HG03432 (cell line): ENCODE measurements at regions not wholly inside any gene's neighbourhood (a gene's known extent, or its start where the extent isn't known, plus 50 kb on each side); places are given as distances from the start of the nearest gene placed in this dataset.
A peak's percentile ranks its signal among the peaks of the same experiment; 100 is the strongest.

ENCODE experiments used
- ATAC-seq: cut with Tn5 transposase; IDR thresholded peaks from one replicate; pipeline ENCODE4 v1.9.1; 2021; ENCODE audit warnings: mild to moderate bottlenecking, moderate library complexity; ENCODE audit not compliant: unreplicated experiment

DNA sequence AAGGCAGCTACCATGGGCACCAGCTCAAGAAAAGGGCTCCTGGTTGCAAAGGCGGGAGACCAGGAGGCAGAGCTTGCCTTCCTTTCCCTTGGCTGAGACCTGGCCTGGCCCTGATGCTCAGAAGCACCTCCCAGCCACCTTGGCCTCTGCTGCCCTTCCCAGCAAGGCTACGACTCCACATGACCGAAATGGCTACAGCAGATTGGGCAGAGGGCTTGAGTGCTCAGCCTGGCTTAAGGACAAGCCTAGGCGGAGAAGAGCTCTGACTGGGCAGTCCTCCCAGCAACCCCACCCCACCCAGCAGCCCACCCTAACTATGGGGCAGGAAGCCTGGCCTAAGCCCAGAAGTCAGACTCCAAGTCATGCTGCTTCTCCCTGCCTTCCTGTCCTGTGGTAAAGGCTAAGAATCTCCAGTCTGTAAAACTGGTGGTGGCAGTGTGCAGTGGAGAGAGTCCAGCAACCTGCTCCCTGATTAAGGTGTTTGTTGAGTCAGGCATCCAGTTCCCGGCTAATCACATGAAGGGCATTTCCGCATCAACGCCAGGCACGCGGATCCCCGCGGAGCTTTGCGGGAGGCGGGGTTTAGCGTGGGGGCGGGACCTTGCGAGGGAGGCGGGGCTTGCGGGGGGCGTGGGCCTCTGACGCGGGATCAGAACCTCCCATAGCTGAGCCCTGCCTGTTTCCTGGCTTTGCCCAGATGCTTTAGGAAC is 256.0 kb downstream of the BCL11A start:
- no peak for ATAC-seq

DNA sequence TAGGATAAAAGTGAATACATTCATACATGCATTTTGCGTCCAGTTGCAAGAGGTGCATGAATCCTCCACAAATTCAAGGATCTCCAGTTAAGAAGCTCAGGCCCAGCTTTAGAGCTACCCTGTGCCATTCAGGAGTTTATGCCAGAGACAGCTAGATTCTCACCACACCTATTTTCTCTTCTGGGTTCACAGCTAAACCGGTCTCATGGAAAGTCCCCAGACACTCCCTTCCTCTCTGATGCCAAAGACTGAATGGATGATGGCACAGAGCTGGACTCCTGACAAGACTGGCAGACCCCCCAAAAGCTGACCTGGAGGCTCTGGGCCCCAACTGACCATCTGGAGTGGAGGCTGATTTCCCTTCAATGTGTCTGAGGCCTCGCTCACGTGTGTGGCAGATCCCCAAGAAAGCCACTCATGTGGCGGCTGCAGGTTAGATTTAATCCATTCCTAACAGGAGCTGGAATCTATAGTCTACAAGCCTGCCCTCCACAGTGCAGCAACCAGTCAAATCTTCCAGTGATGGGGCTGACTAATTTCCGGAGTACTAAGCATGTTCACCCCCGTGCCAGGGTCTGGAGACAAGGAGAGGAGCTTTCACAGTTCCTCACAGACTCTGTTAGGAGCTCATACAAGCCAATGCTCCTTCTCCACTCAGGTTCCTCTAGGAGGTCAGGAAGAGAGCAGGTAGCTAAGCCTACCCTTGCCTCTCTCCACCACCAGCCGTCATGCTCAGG is 257.1 kb downstream of the BCL11A start:
- no peak for ATAC-seq

DNA sequence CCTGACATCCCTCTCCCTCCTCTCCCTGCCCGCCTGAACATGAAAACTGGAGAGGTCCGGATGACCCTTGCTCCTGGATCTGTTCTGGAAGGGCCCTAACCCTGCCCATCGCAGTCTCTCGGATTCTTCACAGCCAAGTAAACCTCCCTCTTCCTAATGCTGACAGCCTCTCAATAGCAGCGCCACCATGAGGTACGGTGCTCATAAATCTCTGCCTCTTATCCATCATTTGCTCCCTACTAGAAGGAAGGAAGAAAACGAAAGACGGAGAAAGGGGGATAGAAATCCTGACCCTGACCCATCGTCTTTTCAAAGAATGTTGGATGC is 257.9 kb downstream of the BCL11A start:
- no peak for ATAC-seq

DNA sequence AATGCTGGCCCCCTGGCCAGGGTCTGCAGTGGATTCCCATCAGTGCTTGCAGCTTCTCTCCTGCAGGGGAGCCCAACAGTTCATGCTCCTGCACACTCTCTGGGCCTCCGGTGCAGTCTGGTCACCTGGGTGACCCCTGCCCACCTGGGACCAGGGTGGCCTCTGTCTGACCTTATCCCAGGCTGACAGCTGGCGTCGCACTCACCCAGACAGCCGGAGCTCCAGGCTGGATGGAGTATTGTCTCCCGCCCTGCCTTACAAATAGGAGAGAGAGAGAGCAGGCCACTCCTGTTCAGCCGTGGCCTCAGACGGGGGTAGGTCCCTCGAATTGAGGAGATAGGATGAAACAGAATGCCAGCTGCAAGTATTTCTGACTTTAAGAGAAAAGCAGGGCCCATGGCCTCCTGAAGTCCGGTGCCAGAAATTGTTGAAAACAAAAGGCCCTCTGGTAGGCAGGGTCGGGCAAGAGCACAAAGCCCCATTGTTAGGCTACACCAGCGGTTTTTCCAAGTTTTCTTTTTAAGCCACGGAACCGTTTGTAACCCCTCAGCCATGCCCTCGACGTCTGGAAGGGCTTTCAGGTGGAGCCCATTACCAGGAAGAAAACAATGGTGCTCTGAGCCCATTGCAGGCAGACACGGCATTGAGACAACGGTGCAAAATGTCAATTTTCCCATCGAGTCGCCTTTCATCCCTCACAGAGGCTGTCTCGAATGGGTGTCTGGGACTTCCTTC is 258.4 kb downstream of the BCL11A start:
- no peak for ATAC-seq

DNA sequence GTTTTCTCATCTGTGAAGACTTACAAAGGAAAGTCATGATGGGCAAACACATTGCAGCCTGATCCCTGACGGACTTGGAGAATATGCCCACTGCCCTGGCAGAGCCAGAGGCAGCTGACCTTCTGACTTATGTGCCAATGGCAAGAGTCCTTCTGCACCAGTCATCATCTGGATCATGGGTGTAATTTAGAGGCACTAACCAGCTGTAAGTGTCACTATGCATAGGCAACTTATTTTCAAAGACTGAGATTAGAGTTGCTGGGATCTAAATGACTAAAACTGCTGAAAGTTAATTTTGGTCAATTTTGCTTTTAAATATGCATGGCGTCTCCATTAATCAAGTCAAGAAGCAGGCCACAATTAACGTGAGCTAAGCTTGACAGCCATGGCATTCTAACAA is 261.2 kb downstream of the BCL11A start:
- no peak for ATAC-seq

DNA sequence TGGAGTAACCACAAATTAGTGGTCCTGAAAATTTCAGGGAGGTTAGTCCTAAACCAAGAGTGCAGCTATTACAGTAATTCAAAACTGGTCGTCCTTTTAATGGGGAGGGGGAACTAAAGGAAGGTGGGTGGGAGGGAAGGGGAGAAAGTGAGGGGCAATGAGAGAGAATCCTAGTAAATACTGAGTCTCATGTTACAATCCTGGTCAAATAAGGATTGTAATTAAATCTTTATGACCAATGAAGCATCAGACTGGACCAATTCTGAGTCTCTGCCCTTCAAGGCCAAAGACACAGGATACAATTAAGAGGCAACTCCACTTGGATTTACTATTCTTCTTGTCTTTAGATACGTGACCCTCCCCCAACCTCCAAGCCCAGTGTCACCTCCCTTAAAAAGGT is 262.9 kb downstream of the BCL11A start:
- no peak for ATAC-seq

DNA sequence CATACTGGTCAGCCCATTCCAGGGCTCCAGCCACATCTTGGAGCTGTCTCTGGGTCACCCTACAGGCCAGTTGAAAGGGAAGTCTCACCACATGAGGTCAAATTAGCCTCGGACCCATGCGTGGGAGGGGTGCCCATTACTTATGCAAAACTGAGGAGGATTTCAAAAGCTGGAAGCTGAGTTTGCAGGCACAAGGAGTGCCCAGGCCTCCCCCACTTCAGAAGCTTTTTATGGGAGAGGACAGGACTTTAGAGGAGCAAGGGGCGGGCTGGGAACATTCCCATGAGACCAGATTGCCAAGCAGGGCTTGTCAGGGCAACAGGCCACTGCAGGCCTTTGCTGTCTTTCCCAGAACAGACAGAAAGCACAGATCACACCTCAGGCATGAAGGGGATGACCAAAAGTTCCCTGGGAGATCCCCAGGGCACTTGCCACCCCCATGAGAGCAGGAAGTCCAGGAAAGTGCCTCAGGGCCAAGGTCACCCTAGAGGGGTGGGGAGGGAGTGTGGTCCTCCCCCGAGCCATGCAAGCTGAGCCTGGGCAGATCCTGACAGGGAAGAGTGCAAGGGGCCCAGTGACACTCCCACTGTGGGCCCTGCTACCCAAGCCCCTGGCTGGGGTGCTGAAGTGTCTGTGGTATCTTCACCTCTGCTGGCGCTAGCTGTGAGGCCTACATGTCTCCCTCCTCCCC is 267.7 kb downstream of the BCL11A start:
- peak; percentile 47 for ATAC-seq

DNA sequence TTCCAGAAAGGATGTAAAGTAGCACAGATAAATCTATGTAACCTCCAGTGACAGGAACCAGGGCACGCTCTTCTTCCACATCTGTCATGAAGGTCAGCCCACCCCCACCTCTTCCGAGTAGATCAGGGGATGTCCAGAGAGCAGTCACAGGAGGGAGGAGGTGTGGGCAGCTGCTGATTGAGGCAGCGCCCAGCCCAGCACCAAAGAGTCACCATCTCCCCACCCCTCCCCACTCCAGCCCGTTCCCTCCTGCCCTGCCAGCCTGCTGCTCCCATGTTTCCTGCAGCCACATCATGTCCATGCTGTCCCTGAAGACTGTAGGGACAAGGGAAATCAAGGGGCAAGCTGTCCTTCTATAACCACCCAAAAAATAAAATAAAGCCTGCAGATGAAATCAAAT is 269.8 kb downstream of the BCL11A start:
- no peak for ATAC-seq

DNA sequence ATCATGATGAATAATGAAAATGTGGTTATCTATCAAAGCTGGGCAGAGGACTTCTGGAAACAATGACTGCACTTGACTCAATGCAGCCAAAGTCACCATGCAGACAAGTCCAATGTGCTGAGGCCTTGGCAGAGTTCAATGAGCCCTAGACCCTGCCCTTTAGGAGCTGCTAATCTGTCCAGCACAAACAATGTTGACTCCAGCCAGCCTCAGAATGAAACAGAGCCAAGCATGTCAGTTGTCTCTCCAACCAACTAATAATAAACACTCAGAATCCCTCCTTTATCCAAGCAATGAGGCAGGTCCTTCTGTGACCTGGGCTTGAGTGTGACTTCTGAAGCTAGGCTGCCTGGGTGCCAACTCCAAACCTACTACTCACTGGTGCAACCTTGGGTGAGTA is 270.6 kb downstream of the BCL11A start:
- no peak for ATAC-seq

DNA sequence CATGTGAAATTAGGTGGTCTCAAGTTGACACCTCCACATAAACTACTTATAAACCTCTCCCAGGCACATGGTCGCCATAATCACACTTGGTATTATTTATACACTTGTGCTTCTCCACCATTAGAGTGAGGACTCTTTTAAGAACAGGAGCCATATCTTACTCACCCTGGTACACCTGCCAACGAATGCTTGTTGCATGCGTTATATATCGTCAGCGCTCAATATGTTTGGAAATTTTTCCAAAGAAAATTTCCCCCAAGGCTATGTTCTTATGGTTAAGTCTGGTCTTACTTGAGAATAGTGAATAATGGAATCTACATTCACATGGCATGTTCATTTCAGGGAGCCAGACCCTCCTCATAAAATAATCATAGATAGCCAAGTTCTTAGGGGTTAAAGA is 271.7 kb downstream of the BCL11A start:
- no peak for ATAC-seq

DNA sequence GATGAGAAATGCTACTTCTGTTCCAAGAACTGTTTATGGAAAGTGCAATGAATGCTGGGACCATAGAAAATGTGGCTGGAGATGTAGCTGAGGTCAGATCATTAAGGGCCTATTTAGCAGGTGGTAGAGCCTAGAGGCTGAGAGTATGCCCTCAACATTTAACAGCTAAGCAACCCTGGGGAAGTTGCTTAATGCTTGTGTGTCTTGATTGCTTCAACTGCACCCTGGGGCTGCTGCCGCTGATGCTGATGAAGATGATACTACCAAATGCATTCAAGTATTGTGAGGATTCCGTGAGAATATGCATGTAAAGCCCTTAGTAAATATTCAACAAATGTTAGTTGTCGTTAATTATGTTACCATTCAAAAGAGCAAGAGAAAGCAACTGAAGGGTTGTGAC is 273.2 kb downstream of the BCL11A start:
- no peak for ATAC-seq

DNA sequence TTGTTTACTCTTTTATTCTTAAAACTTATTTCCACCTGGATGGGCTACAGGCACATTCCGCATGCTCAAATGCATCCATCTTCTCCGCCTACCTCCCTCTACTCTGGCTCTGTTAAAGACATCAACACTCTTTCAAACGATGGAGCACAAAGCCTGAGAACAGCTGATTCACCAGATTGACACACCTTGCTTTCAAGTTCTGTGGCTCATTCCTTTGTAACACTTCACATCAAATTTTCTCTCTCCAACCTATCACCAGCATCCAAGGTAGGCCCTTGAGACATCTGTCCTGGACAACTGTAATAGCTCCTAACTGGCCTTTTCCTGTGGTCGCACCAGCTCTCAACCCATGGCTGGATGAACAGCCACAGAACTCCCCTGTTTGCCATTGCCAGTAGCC is 274.5 kb downstream of the BCL11A start:
- ATAC-seq, result no peak

DNA sequence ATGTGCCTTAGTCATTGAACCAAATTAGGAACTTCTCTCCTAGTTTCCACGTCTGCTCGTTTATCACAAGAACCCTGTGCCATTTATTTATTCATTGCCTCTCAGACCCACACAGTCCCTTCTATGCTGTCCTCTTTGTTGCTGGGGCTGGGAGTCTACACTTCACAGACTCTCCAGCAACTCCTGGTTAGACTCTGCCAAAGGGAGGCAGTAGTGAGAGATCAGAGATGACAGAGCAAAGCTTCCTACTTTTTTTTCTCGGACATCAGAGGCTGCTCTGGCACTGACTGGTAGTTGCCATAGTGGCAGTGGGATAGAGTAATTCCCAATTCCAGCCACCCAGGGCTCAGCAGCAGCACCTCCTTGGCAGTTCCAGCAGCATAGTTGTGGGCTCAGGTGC is 277.5 kb downstream of the BCL11A start:
- ATAC-seq, result no peak

DNA sequence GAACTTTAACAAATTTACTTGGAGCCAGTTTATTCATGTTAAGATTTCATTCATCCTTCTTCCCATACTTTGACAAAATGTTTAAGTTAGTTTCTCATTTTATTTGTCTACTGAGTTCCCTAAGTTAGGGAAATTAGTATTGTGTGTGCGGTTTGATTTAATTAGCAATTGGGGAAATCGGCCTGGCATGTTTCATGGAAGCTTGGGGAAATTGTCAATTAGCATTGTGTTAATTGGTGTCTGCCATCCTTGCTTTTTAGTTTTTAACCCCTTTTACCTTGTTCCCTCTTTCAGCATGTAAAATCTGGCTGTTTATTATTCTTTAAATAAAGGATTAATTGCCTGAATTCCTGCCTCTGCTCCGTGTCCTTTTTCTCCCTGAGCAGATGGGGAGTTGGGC is 279.6 kb downstream of the BCL11A start:
- no peak for ATAC-seq

DNA sequence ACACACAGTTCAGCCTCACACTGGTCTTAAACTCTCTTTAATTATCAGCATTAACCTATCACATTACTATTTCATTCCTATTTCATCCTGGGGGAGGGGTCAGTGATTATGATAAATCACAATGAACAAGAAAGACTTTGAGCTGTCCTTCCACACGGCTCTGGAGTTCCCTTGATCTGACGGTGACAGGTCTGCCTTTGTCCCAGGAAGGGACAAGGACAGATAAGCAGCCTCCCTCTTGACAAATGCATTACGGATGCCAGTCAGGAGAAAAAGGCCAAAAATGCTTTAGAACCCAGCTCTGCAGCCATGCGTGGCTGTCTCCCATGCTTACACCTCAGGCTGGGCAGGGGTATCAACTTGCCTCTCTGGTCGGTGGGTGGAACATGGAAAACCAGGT is 281.7 kb downstream of the BCL11A start:
- ATAC-seq, result no peak

DNA sequence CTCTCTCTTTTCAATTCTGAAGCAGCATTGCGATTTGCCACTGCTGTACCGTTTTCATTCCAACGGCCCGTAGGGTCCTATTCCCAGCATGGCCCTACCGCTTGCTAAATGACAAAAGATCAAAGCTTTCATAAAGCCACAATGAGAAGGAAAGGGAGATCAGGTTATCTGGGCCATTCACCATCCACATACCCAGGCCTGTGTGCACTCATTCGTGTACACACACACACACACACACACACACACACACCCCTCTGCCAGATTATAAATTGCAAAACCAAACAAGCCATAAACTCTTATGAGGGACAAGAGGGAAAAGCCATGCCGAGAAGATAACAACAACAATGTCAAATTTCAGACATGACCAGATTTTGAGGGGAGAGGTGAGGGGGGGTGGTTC is 282.3 kb downstream of the BCL11A start:
- ATAC-seq, result no peak

DNA sequence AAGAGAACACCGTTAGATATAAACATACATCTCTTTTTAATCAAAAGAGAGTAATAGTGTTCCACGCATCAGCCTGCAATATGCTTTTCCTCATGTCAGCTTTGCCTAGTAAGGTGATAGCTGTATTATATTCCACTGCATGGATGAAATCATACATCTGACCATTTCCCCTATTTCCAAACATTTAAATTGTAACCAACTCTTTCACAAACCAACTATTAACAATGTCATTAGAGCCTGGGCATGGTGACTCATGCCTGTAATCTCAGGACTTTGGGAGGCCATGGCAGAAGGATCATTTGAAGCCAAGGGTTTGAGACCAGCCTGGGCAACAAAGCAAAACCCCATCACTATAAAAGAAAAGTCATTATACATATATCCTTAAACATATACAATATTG is 284.8 kb downstream of the BCL11A start:
- ATAC-seq, result no peak

DNA sequence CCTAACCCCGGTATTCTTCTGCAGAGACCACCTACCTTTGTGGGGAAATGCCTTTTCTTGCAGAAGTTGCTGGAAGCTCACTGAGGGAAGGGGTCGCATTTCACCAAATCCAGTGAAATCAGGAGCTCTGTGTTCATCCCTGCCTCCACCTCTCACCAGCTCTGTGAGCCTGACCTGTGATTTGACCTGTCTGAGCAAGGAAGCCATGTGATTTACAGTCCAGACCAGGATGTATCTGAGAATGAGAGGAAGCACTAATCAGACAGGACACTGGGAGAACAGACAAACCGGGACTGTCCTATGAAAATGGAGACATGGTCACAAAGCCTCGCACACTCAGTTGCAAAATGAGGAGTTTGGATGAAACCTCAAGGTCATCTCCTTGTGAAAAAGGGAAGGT is 285.4 kb downstream of the BCL11A start:
- ATAC-seq, result no peak

DNA sequence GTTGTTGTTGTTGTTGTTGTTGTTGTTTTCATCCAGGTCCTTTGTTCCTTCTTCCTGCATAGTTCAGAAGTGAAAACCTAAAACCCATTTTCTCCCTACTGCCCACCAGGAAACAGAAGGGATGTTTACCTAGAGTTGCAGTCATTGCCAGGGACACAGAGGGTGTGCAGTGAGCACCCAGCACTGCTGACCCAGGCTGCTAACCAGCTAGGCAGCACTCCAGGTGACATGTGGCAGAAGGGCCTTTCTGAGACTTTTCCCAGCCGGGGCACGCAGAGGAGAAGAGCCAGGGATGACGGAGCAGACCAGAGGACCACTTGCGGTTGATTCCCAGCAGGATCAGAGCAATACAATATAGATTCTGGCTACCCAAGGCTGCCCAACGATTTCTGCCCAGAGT is 286.3 kb downstream of the BCL11A start:
- ATAC-seq, result no peak

DNA sequence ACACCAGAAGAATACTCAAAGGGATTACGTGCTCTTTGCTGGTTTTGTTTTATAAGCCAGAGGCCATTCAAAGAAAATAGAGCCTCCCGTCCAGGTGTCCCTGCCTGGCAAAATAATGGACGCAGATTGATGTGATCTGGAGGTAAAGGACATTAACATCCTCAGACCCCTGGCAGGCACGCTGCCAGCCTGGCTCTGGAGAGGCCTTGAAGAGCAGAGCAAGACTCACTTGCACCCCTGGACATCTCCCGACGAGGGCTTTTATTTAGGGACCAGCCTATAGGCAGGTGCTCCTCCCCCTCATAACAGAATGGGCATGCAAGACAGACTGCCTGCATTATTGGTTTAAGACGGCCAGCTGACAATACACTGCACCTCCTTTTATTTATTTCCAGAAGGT is 291.3 kb downstream of the BCL11A start:
- ATAC-seq, result no peak

DNA sequence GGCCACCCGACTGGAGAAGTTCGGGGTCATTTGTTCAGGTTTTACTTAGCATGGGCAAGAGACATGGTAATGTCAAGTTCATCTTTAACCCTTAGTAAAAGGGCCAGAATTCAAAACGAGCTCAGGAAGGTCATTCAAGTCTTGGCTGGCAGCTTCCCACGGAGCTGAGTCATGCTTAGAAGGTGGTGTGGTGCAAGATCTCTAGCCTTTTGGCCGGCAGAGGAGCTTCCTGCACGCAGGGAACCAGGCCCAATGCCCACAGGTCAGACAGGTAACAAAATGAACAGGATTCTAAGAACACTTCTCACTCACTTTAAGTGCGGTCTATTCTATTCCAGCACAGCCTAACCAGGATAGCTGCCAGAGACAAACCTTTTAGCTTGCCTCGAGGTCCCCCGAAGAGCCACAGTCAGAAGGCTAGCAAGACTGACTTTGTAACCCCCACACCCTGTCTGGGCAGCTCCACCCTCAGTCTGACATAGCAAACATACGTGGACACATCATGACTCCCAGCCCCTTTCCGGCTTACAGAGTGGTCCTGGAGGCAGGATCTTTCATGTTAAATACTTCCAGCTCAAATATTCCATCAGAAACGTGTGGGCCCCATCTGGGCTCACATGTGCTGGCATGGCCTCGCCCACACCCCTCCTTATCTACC is 292.7 kb downstream of the BCL11A start:
- ATAC-seq, result no peak
